Activated CD4-positive, alpha-beta T cell treated with anti-CD3 and anti-CD28 coated beads for 48 hours (primary cell): ENCODE measurements at regions not wholly inside any gene's neighbourhood (a gene's known extent, or its start where the extent isn't known, plus 50 kb on each side); places are given as distances from the start of the nearest gene placed in this dataset.
"Not testable (repeated sequence)": the region's sequence is repeated elsewhere in the genome, so short reads cannot be mapped to it uniquely, and the experiment has no call there.

Experiments used
- DNase-seq: peaks from one replicate; pipeline ENCODE4 v3.0.0-alpha.2; 2020

DNA sequence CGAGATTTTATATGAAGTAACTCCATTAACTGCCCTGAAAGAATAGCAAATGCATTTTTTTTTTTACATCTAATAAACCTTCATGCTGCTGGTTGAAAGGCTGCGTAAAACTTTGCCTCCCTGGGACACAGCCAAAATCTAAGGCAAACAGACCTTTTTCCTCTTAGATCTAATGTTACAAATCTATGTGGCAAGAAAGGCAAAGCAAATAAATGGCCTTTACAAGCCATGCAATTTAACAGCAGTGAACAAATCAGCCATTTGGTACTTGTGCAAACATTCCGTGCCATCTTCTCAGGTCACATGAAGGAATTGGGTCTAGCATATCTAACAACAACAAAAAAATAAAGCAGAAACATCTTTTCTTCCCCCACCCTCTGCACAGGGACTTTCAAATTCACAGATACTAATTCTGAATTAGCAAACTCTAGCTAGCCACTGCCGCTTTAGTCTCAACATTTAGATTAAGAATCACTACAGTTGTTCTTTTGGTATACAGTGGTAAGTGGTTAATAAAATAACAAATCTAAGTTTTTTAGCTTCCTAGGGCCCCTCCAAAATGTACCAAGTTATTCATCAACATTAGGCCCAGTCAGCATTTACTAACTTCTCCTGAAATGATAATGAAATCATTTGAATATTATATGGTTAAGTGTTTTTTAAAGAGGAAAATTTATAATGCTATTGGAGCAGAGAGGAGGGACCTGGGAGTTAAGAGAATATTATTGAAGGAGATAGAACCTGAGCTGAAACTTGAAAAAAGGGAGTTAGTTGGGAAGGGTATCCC is 593.8 kb downstream of the SMARCA1 start:
- no peak for DNase-seq

DNA sequence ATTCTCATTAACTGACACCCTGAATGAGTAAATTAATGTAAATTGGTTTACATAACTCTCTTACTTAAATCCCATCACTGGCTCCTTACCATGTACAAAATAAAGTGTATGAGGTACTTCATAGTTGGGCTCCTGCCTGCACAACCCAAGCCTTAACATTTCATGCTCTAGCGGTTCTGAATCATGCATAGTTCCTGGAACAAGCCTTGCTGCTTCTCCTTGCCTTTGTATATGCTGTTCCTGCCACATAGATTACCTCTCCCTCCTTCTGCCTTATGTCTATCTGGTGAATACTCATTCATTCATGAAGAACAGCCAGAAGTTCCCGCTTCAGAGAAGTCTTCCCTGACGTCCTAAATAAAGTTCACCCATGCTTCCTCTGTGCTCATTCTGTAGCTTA is 594.7 kb downstream of the SMARCA1 start:
- DNase-seq: no peak

DNA sequence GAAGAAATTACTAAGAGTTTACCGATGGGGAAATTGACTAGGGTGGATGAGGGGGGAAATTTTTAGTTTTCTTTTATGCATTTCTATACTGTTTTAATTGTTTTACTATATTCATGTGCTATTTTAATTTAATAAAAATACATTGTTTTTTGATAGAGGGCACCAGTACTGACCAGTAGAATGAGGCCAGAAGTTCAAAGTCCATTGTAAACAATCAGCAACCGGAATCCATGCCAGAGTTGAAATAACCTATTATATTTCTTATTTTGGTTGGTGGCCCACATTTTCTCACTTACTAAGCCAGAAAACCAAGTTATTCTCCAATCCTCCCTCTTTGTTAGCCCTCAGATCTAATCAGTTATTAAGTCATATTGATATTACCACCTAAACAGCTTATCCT is 595.9 kb downstream of the SMARCA1 start:
- DNase-seq: no peak

DNA sequence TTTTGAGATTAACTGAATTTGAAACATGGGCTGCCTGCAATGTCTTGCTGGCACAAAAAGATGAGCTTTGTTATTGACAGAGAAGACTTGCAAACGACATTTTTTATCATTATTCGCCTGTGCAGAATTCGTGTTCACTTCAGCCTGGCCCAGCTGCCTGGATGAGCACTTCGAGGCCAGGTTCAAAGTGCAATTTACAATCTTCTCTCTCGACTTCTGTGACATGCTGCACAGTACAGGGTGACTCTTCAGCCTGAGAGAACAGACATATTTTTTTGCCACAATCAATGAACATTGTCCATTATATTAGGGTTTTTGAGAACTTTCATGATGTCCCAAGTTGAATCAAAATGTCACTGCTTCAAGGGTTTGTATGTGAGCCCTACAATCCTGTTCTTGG is 616.5 kb downstream of the SMARCA1 start:
- no peak for DNase-seq

DNA sequence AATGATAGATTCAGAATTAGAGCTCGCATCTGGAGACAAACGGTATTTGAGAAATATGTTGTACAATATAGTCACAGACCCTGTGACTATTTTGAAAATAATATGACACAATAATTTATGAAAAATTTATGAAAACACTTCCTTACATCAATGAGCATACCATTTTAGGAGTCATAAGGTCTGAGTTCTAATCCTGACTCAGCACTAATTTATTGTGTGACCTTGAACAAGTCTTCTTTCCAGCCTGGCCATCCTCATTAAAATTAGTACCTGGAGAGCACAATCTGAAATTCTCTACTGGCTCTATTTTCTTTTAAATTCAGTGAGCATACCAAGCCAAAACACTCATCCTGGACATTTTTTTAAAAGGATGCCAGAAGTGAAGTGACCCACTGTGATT is 622.3 kb downstream of the SMARCA1 start:
- no peak for DNase-seq

DNA sequence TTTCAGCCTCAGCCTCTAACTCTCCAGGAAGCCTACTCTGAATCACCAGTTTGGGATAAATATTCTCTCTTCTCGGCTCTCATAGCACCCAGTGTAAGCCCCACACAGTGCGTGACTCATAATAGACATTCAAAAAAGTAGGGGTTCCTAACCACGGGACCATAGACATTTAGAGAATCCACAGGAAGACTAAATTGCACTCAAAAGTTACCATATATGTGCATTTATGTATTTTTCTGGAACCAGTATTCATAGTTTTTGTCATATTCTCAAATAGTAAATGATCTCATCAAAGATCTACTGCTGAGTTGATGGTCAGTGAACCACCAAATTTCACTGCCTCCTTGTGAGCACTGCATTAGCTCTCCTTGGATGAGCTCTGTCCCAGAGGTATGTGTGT is 625.7 kb downstream of the SMARCA1 start:
- DNase-seq: no peak

DNA sequence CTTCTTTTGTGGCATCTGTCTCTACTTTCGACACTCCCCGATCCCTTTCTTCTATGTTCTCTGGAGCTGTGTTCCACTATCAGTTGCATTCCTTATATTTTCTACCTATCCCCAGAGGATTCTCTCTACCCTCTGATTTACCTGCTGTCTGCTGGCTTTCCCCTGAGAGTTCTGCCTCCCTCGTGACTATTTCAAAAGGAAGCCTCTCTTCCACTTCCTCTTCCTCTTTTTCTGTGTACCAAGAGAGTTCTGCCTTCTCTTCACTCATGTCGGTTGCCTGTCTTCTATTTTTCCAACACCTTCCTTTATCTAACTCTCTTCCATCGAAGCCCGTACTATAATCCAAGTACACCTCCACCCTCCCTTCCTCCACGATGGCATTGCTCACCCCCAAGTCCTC is 631.7 kb downstream of the SMARCA1 start:
- no peak for DNase-seq

DNA sequence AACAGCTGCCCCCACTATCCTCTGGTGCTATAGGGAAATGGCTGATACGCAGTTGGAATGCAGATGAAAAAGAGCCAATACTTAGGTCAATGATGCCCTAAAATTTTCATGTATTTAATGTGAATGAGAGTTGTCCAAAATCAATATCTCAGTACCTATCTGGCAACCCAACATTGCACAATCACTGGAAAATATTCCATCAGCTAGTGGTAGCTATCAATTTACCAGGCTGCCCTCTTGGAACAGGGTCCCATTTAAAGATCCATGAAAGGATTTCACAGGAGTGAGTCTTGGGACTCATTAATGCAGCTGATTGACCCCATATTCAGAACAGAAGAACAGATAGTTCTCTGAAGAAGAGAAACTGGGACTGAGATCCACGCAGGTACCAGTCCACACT is 638.9 kb downstream of the SMARCA1 start:
- no peak for DNase-seq

DNA sequence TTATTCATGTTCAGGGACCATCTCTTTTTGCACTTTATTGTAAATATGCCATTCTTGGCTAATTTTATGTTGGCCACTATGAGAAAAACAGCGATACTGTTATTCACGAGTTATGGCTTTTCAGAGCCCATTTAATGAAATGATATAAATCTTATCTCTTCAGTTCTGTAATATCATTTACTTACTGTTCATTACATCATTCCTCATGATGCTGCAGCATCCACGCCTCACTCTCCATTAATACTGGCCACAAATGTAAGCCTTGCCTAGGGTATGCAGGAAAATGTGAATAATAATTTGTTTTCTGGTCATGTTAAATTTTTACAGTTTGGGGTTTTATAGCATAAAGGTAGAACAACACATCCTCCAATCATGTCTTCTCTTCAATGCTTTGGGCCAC is 639.6 kb downstream of the SMARCA1 start:
- no peak for DNase-seq

DNA sequence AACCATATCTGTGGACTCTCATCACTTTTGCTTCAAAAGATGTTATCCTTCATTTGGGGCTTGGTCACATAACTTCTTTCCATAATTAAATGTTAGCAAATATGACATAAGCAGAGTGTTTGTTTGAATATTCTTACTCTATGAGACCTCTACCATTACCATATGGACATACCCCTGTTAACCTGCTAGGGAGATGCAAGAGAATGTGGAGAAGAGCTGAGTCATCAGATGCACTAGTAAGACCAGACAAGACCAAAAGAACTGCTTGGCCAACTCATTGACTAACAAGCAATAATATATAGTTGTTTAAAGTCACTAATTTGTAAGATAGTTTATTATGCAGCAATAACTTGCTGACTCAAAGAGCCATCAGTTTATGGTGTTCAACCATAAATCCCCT is 652.9 kb downstream of the SMARCA1 start:
- DNase-seq: no peak

DNA sequence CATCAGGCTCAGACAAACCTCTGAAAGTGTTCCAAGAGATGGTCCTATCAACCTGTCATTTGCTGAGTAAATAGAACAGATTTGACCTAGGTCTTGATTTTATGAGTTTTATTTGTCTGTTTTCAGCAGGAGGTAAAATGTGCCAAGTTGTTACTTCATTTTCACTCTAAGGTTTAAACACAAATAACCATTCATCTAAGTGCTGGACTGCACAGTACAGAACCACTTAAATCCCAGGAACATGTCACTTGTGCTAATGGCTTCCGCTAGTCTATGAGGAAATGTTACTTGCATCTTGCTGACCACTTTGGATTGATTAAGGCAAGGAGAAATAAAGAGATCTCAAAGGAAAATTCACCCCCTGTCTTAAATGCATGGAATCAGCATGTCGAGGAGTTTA is 660.7 kb downstream of the SMARCA1 start:
- no peak for DNase-seq

DNA sequence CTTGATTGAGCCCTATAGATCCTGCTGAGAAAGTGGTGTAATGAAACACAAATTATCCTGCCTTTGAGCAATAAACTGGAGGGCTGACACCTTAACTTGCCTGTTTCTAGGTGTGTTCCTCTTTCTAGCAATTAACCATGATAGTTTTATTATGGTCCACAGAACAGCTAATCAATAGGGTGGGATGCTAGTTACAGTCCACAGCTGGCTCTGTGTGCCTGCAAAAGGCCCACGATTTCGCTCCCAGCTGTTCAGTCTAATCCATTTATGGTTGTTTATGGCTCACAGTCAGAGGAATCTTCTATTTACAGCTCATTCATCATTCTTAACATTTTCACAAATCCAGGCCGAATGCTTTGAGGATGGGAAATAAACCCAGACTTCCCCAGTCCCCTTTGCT is 674.9 kb downstream of the SMARCA1 start:
- no peak for DNase-seq

DNA sequence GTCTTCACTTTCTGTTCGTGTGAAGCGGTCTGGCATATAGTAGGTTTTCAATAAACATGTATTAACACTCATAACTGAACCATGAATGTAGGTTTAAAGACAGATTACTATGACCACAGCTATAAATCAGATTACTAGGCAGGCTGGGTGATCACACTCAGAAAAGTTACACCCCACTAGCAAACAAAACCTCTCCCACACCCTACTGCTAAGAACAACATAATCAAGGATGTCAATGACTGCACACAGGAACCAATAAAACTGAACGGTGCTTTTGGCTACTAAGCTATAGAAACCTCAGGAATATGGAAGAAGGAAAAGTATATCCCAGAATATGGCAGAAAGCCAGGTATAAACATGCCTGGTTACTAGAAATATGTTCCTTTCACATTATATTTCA is 676.9 kb downstream of the SMARCA1 start:
- DNase-seq: no peak

DNA sequence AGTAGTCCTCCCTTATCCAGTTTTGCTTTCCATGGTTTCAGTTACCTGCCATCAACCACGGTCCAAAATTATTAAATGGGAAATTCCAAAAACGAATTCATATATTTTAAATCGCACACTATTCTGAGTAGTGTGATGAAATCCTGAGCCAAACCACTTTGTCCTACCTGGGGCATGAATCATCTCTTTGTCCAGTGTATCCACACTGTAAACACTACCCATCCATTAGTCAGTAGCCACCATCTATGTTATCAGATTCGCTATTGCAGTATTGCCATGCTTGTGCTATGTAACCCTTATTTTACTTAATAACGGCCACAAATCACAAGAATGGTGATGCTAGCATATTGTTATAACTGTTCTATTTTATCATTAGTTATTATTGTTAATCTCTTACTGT is 704.6 kb downstream of the SMARCA1 start:
- no peak for DNase-seq

DNA sequence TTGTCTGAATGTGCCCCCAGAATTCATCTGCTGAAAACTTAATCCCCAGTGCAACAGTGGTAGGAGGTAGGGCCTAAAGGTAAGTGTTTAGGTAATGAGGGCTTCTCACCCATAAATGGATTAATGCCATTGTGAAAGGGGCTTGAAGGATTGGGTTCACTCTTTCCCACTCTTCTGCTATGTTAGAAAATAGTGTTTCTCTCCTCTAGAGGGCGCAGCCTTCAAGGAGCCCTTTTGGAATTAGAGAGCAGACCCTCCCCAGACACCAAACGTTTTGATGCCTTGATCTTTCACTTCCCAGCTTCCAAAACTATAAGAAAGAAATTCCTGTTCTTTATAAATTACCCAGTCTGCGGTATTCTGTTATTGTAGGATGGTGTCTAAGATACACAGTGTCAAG is 706.4 kb downstream of the SMARCA1 start:
- no peak for DNase-seq

DNA sequence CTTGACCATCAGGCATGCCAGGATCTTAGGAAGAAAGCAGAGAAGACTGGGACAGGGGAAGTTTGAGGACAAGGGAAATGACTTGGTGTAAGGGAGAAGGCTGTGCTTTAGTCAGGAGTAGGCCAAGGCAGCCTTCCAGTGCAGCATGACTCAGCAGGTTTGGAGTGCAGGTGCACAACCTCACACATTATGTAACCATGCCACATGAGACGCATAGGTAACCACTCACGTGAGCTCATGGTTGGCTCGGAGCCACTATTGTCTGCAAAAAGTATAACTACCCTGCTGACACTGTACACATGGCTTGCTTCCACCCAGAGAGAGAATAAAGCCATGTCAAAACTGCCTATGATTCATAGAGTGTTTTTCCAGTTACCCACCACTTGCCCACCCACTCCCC is 715.9 kb downstream of the SMARCA1 start:
- DNase-seq: no peak

DNA sequence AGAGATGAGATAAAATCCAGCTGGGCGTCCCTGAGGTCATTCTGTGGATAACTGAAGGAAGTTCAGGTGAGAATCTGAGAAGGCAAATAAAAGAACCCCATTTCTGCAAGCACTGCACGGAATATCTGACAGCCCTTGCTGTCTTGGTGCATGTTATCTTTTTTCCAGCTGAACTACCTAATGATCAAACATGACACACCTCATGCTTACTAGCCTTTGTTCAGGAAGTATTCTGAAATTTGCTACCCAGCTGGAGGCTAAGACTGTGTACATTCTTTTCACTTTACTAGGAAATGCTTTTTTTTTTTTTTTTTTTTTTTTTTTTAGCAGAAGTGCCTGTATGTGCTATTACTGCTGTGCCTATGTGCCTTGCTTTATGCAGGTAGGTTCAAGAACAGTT is 718.1 kb downstream of the SMARCA1 start:
- DNase-seq: no peak

DNA sequence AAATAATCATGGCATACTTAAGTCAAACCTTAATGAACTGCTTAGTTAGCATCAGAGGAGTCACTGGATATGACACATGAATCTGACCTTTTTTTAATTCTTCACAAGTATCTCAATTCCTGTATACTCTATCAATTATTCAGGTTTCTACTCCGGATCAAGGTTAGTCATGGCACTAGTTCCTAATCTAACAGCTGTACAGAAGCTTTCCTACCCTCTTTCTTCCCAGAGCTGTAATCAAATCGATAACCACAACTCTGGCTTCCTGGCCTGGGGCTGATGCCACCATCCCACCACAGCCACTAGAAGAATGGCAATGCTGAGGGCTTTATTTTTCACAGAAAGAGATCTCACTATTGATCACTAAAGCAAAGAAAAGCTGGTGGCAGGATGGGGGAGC is 718.5 kb downstream of the SMARCA1 start:
- DNase-seq: no peak

DNA sequence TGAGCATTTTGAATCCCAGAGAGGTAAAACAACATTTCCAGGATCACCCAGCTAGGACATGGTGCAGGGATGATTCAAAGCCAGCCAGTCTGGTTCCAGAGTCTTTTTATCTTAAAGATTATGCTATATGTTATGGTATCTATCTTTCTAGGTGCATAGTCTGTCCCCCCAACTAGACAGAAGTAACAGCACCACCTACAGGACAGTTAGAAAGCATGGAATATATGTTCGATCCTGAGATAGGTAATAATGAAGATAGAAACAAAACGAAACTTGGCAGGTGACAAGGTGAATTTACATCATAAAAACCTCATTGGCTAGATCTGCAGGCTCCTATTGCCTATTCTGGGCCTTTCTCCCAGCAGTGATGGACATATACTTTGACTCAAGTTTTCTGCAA is 723.2 kb downstream of the SMARCA1 start:
- DNase-seq: no peak

DNA sequence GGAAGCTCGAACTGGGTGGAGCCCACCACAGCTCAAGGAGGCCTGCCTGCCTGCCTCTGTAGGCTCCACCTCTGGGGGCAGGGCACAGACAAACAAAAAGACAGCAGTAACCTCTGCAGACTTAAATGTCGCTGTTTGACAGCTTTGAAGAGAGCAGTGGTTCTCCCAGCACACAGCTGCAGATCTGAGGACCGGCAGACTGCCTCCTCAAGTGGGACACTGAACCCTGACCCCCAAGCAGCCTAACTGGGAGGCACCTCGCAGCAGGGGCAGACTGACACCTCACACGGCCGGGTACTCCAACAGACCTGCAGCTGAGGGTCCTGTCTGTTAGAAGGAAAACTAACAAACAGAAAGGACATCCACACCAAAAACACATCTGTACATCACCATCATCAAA is 730.9 kb upstream of the ACTRT1 start:
- not testable (repeated sequence) for DNase-seq

DNA sequence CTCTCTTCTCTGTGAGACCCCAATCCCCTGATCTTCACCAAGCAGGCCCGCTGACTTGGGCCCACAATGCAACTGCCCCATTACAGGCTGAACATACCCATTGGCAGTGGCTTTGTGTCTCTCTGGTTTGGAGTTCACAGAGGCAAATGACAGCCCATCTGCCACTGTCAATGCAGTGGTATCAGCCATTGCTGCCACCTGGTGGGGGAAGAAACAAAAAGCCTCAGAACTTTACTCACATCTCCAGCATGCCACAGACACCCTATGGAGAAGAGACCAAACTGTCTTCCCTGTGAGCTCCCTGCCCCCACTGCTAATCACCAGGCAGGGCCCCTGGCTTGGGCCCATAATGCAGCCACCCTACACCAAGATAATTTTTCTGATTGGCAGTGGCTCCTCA is 729.3 kb upstream of the ACTRT1 start:
- DNase-seq: peak; percentile 22

DNA sequence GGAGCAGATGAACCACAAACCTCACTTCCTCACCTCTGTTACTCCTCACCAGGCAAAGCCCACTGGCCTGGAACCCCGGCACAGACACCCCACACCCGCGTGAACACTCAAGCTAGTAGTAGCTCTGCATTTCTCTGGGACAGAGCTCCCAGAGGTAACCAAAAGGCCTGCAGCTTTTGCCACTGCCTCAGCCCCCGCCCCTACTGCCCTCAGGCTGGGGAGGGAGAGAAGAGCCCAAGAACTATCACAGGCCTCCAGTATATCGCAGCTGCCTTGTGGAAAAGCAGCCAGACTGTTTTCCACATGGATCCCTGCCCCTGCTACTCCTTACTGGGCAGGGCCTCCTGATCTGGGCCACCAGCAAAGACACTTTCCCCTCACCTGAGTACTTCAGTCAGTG is 728.7 kb upstream of the ACTRT1 start:
- DNase-seq: no peak

DNA sequence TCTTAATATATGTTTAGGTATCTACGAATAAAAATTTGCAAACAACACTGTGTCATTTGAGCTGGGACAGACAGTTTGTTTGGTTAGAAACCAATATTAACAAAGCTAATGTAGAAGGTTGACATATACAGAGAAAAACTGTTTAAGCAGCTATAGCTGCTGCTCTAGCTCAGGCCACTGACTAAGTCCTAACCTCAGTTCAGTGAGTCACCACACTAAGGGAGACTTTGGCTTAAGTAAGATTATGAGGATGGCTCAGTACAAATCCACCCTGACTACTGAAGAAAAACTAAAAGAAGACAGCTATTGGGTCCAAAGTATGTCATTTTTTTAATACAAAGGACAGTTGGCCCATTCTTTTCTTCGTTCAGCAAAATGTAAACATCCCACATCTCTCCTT is 717.3 kb upstream of the ACTRT1 start:
- DNase-seq: no peak

DNA sequence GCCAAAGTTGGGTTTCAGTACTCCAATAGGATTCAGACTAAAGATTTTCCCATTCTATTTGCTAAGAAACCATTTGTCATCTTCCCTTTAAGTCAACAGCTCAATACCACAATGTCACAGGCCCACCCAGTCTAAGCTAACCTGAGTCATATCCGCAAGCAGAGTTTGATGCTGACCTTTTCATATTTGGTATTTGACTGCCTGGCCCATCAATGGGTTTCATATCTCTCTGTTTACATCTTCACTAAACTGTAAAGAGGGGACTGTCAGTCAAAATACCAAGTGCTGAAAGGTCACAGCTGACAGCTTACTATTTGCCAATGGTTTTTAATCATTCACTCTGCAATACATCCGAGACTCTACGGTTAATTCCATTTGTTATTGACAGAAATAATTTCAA is 707.5 kb upstream of the ACTRT1 start:
- DNase-seq: no peak

DNA sequence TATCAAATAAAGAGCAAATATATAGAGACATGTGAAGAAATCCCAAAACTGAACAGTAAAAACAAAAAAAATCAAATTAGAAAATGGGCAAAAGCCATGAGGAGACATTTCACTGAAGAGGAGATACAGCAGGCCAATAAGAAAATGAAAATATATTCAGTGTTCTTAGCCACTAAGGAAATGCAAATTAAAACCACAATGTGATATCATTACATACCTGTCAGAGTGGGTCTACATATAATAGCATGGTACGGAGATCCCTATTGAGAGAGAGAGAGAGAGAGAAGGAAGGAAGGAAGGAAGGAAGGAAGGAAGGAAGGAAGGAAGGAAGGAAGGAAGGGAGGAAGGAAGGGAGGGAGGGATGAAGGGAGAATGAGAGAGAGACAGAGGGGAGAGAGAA is 707.0 kb upstream of the ACTRT1 start:
- no peak for DNase-seq

DNA sequence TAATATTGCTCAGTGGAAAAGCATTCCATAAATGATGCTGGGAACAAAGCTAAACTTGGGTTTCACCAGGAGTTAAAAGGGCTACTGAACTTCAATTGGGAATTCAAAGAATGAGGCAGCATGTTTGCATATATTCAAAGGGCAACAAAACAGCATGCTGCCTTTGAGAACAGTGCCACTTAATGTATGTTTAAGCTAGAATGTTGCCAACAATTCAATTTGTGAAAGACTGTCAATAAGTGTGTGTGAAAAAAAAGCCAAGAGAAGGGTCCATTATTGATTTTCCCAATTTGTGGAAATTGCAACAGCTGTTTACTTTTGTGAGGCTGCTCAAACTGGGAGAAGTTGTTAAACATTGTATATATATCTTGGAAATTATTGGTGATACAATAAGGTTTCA is 701.9 kb upstream of the ACTRT1 start:
- no peak for DNase-seq
